G401.6 (cell line): ENCODE measurements at regions not wholly inside any gene's neighbourhood (a gene's known extent, or its start where the extent isn't known, plus 50 kb on each side); places are given as distances from the start of the nearest gene placed in this dataset.

Source experiments
- FAIRE-seq: peaks from 2 replicates; lab custom pipeline; 2012; peaks lifted over from hg19 to GRCh38; lab: Jason Lieb, UNC

DNA sequence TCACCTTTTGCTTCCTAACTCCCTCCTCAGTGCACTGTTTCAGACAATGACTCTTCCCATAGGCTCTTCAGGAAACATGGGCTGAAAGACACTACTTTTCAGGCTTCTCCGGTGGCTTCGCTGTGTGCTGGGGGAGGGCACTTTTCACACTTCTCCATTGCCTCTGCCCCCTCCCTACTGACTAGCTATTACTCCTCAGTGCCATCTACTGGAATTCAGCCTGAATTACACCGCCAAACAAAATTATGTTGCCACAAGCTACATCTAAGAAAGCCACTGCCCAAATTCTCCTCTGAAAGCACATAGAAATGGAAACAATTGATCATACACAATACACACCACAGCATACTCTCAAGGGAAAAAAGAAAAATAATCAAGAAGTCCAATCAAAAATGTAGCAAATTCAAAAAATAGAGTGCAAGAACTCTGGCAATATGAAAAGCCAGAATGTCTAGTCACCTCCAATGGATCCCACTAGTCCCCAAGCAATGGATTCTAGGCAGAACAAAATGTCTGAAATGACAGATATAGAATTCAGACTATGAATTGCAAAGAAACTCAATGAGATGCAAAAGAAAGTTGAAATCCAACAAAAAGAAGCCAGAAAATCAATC, 1139.4 kb upstream of the GYPC start:
- no peak for FAIRE-seq

DNA sequence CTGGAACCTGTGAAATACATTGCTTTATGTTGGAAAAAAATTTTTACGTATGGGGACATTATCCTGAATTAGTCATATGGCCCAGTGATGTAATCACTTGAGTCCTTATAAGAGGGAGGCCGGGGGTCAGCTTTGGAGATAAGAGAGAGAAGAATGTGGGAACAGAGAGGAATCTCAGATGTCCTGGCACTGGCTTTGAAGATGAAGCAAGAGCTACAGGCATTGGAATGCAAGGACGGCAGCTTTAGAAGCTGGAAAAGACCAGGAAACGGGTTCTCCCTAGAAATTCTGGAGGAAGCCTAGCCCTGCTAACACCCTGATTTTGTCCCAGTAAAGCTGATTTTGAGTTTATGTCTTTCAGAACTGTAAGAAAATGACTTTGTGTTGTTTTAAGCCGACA, 1129.9 kb upstream of the GYPC start:
- FAIRE-seq, result no peak

DNA sequence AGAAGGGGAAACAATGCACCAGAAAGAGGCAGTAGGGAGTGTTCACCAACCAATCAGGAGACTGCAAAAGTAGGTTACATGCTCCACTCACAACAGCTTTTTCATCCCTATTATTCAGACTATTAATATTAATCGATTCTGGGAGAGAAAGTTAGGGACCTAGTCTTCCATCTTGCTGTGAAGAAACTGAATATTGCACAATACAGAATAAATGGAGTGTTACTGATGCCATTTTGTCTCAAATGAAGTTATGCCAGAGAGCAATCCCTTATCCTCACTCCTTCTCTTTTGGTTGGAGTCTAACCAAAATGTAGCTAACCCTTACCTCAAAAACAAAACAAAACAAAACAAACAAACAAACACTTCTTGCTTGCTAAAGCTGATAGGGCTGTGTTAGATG, 1120.9 kb upstream of the GYPC start:
- FAIRE-seq, result no peak

DNA sequence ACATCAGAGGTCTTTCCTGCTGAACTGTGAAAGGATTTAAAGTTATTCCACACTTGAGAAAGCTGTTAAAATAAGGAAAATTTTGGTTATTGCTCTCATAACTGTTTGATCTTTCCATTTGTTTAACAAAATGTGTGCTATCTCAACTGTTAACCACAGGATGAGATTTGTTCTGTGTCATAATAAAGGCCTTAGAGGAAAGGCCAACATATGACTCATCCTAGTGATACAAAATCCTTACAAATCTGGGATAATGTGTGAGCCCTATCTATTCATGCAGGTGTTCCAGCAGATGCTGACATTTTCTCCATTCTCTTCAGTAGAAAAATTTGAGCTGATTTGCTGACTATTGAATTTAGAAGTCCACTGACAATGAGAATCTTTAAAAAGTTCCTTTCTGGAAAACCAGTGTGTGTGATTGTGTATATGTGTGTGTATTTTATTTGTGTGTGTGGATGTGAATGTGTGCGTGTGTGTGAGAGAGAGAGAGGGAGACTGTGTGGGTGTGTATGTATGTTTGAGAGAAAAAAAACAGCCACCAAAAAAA, 1111.9 kb upstream of the GYPC start:
- no peak for FAIRE-seq

DNA sequence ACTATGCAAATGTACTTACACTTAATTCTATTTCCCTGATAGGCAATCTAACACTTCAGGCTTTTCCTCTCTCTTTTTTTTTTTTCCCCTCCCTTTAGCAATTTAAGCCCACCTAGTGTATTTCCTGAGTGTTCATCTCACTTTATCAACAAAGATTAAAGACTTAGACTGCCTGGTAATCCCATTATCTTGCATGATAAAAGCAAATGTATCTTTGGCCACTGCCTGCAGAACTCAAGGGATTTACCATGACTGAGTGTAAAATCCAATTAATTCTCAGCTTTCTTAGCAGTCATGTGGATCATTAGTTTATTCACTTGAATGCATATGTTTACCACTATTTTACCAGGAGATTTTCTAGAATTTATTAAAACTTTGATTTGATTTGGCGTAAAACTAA, 1102.2 kb upstream of the GYPC start:
- no peak for FAIRE-seq

DNA sequence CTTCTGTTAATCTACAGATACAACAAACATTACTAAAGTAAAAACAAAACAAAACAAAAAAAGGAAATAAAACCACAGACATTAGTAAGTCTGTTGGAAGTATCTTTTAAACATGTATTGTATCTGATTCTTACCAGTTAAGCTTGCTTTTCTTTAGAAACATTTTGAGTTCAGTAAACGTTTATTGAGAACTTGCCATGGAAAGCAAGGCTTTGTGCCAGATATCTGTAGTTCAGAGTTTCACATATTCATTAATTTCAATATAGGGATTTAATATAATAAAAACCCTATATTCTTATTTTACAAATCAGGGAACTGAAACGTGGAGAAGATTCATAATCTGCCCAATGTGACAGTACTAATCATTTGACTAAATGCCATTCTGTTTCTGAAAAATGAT, 1101.0 kb upstream of the GYPC start:
- no peak for FAIRE-seq

DNA sequence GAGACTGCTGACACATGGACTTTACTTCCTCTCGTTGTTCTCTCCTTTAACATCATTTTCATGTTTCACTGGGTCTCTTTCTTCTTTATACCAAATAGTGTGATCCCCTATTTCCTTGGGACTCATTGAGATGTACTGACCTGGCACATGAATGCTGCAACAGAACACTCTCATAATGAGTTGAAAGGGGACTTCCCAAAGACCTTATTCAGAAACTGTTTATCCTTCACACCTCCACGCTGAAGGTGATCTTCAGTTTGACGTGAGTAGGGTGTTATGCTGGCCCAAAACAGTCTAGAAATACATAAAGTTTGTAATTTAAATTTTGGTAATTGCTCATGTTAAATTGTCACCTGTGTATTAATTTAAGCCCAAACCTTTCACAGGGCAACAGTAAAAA, 1096.8 kb upstream of the GYPC start:
- FAIRE-seq, result no peak

DNA sequence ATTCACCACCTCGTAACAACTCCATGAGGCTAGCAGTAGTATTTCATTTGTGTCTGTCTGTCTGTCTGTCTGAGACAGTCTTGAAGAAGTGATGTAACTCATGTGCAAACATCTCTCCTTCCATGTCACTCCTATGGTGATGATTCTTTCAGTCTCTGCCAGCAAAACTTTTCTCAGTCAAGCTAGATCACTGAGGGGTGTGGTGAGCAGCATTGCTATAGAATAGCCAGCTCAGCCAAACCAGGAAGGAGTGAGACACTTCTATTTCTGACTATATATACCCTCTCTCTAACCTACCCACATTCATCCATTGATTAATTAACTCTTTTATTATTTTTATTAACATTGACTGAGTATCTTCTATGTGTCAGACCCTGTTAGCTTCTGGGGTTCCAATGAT, 1095.1 kb upstream of the GYPC start:
- no peak for FAIRE-seq

DNA sequence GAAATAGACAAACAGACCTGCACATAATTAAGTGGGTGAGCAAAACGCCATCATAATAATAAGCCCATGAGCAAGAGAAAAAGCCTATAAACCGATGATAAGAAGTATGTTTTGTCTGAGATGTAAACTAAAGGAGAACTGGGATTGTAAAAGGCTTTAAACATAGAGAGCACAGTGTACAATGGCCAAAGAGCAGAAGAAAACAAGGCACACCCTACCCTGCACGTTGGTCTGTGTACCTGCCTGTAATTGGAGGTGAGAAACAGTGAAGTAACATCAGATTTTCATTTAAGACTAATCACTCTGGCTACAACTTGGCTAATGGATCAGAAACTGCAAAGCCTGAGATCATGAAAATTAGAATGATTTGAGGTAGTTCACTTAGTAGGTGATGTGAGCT, 1094.7 kb upstream of the GYPC start:
- FAIRE-seq, result no peak

DNA sequence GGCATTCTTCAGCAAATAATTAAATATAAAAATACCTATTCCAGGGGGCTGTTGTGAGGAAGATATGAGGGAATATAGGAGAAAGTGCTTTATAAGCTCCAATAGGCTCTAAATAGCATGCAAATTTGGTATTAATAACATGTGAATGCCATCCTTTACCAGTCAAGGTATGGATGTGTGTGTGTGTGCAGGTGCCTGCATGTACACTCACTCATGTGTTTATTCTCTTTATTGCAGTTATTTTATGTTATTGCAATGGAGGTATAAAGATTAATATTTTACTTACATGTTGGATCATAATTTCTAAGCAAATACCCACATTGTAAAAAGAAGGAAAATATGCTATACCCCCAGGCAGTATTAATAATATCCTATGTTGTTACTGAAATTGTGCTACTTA, 1093.0 kb upstream of the GYPC start:
- FAIRE-seq, result no peak

DNA sequence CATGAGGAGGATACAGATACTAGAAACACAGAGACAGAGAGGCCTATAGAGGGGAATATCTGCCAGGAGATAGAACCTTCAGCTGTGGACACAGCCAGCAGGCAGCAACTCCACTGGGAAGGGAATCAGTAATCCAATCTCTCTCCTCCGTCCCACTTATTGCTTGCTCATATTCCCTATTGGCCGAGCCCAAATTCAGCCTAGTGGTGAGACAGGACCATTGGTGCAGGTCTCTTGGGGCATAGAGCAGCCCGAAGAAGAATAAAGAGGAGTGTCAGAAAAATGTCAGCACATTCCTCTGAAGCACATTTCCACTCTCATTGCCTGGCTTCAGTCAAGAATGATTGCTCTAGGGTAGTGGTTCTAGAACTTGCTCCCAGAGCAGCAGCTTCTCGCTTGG, 1091.5 kb upstream of the GYPC start:
- FAIRE-seq, result no peak

DNA sequence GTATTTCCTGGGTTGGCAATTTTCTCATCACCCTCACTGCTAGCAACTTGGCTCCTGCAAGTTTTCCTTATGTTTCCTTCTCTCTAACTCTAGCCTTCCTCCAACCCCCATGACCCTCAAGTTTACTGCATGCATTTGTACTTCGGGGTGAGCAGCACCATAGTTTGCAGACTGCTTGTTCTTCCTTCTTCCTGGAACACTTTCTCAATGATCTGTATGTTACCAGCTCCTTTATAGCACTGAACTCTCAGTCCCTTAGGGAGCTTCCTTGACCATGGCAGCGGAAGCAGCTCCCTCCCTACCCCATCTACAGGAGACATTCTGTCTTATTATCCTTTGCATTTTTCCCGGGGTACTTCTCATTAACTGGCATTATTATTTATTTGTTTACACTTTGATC, 1089.5 kb upstream of the GYPC start:
- FAIRE-seq, result no peak

DNA sequence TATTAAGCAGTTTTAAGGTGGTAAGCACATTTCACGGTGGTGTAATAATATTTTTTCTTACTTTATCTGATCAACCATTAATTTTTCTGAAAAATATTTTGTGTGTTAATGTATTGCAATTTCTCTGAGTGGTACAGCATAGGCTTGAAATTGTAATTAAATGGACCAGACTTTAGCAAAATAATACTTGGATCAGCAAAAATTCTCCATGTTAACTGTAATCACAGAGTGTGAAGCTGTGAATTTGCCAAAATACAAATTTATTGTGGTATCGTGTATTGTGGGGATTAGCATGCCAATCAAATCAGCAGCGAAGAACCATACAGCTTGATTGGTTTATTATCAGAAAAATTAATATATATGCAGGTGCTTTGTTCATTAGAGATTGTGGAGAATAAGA, 1088.9 kb upstream of the GYPC start:
- no peak for FAIRE-seq

DNA sequence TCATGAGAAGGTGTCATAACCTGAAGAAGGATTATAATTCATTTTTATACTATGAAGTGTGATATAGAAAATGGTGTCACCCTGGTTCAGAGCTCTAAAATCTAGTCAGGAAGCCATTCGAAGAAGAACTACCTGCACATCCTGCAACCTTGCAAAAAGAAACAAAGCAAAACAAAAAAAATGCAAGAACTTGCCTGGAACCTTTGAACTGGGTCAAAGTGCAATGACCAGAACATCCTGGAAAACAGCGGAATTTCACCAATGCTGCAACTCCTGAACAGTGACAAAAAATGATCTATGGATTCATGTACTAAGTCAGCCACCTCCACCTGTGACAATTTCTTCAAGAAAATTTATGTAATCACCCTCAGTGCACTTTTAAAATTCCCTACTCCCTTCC, 1083.3 kb upstream of the GYPC start:
- no peak for FAIRE-seq

DNA sequence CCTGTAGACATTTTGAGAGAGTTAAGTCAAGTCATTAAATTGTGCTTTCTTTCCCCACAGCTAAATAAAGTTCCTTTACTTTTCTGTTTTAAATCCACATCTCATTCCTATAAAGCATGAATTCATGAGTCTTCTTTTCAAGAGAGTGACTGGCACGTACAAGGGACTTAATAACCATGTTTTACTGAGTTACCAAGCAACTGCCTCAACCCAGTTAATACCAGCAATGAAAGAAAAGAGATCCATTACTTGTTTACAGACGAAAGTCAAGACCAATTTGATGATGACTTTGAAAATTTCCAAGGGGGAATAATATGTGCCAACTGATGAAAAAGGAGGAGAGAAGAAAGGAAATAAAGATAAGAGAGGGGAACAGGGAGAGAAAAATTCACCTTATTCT, 1082.5 kb upstream of the GYPC start:
- FAIRE-seq, result no peak

DNA sequence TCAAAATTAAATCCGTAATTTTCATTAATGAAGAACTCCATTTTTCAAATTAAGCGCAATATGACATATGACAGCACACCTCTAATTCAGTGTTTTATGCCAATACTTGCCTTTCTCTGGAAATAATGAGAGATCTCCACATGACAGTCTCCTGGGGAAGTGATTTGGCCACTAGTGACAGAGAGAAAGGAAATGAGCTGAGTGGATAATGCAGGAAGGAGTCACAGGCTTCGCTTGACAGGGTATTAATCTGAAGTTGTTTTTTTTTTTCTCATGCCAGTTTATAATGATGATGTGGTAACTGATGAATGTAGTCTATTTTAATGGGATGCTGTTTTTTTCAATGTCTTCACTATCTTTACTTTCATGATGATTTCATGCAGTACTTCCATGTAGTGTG, 1079.4 kb upstream of the GYPC start:
- no peak for FAIRE-seq

DNA sequence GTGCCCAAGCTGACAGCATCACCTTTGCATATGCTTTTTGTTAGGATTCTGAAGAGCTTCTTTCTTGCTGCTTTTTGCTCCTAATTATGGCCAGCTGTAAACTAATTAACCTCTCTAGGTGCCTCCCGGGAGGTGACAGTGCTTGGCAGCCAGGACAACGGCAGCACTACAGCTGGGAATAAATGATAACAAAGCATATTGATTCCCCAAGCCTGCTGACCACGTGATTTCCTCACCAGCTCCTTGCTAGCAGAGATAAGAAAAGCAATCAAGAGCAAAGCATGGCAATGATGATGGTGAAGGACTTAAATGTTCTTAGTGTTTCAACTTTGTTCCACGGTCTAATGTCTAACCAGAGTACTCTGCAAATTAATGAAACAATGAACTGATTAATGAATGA, 1074.4 kb upstream of the GYPC start:
- FAIRE-seq, result no peak

DNA sequence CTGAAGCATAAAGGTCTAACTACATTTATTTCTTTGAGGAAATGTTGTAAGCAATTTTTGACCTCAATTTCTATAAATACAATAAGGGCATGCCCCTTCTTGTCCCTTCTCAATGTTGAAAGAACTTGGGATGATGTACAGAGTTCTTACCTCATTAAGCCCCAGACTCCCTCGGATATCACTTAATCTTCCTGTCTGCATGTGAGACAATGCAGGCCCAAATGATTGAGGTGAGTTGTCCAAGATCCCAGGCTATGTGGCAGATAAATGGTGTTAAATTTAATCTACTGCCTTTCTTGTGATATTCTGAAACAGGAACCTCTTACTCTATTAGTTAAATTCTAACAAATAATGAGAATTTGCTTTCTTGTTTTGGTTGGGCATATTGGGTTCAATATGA, 1073.4 kb upstream of the GYPC start:
- FAIRE-seq, result no peak

DNA sequence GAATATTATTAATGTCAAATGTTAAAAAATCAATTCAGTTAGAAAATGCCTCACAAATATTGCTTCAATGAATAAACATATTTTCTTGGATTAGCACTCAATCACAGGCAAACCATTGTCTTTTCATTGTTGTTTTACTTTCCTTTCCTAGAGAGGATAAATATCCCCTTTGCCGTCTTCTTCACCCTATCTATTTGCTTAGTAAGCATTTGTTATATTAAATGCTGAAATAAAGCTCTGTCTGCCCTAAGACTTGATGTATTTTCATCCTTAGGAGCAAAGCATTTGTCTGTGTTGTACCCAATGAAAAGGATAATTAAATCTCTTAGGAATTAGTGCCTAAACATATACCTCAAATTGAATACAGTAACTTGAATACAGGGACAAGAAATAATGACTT, 1071.2 kb upstream of the GYPC start:
- FAIRE-seq, result no peak

DNA sequence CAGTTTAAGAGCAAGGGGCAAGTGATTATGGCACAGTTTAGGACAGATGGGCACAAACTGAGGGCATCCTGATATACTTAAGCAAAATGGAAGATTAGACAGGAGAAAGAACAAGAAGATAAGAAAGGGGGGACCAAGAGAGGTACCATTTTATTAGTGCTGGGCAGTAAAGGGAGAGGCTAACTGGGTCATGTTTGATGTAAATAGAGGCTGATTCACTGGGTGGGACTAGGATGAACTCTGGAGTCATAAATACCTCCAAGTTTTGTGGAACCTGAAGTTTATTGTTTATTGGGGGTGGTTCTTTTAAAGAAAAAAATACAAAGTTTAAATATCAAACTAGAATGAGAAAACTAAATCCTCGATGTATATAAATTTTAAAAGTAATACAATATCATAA, 1067.2 kb upstream of the GYPC start:
- FAIRE-seq, result no peak

DNA sequence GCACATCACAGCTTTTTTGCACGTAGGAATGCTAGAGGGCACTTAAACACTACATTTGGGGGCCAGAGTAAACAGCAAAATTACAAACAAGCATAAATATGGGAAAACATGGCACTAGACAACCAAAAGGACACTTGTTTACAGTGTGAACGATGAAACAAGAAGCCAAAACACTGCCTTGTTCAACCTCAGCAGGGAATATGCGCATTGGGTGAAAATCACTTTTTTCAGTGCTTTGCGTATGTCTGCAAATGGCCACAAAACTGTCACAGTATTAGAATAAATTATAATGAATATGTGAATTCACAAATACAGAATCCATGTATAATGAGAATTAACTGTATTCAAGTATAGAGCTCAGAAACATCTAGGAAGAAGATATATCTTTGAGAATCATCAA, 1064.0 kb upstream of the GYPC start:
- no peak for FAIRE-seq

DNA sequence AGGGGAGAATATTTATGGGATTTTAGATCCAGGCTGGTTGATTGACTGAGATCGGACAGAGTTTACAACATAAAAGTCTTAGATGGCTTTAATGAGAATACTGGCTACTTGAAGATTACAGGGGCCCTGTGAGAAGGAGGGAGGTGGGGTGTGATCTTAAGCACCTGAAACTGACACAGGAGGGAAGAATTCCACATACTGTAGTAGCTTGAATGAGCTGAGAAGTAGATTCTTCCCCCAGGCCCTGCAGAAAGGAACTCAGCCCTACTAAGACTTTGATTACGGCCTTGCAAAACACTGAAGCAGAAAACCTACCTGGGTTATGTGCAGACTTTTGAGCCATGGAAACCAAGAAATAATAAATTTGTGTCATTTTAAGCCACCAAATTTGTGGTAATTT, 1062.9 kb upstream of the GYPC start:
- no peak for FAIRE-seq

DNA sequence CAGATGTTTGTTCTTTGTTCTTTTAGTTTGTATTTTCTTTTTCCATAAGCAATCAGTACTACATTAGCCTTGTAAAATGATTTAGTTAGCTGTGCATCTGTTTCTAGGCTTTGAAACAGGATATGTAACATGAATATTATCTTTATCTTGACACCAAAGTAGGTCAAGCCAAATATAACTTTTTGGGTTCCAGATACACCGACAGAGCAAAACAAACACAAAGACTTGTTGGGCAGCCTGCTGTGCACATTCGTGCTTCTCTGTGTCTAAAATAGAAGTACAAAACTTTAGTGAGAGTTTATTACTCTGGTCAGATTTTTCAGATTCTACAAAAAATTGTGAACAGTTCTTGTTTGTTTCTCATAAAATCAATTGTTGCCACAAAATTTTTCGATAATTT, 1059.3 kb upstream of the GYPC start:
- FAIRE-seq, result no peak

DNA sequence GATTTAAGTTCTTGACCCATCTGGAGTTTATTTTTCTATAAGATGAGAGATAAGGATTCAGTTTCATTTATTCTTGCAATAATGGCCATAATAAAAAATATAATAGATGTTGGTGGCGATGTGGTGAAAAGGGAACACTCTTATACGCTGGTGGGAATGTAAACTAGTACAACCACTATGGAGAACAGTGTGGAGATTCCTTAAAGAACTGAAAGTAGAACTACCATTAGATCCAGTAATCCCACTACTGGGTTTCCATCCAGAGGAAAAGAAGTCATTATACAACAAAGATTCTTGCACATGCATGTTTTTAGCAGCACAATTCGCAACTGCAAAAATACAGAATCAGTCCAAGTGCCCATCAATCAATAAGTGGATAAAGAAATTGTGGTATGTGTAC, 1040.5 kb upstream of the GYPC start:
- FAIRE-seq, result no peak

DNA sequence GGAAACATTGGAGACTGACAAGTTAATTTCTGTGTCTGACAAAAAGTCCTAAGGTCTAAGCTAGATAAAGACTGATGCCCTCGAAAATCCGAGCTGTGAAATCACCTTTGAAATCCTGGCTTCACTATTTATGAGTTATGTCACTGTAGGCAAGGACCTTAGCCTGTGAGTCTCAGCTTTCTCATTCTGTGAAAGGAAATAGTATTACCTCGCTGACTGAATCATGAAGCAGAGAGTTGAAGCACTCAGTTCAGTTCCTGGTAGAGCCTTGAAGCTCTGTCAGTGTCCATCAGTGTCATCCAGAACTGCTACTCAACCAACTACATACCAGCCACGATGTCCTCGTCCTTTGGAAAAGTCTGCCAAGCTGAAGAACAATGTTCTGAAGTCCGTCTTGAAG, 1025.6 kb upstream of the GYPC start:
- no peak for FAIRE-seq
